ENCODE measurements at regions not wholly inside any gene's neighbourhood (a gene's known extent, or its start where the extent isn't known, plus 50 kb on each side); places are given as distances from the start of the nearest gene placed in this dataset.

GRCh38 chr5:5667136-5667554, 244.7 kb downstream of the ICE1 start:
- no peak for TF ChIP-seq CTCF (conservative IDR thresholded peaks at IDR 0.05)
- H3K27ac Mint-ChIP-seq (ENCODE audit: unreplicated experiment) = no peak overlapping the region

GRCh38 chr5:5666369-5666768, 243.9 kb downstream of the ICE1 start:
- H3K27me3 Mint-ChIP-seq (ENCODE audit: low read depth) = peaks cover 3% of the 10 kb centered on the region
- H3K4me3 Mint-ChIP-seq = no peak overlapping the region
- H3K4me1 Mint-ChIP-seq = peaks cover 19% of the 10 kb centered on the region
- H3K9me3 Mint-ChIP-seq = no peaks in the 10 kb centered on the region
- DNase-seq (ENCODE audit: low read depth, low spot score) = no peak
- no peak for TF ChIP-seq CTCF (conservative IDR thresholded peaks at IDR 0.05)
- H3K36me3 Mint-ChIP-seq (ENCODE audit: low read depth) = no peaks in the 10 kb centered on the region
- H3K27ac Mint-ChIP-seq (ENCODE audit: unreplicated experiment) = no peak overlapping the region

More at GRCh38 chr5:5667136-5667554, 244.7 kb downstream of the ICE1 start:
- Mint-ChIP-seq H3K4me1 (peaks cover 19% of the 10 kb centered on the region), H3K36me3 (ENCODE audit: low read depth) (no peaks in the 10 kb centered on the region), H3K27me3 (ENCODE audit: low read depth) (no peaks in the 10 kb centered on the region), H3K4me3 (no peak overlapping the region), H3K9me3 (no peaks in the 10 kb centered on the region)
- no peak for DNase-seq (ENCODE audit: low read depth, low spot score)

- no peaks in the 10 kb centered on the region for H3K9me3 Mint-ChIP-seq
- no peaks in the 10 kb centered on the region for H3K36me3 Mint-ChIP-seq (ENCODE audit: low read depth)
- no peak for TF ChIP-seq CTCF (conservative IDR thresholded peaks at IDR 0.05)
Measured at GRCh38 chr5:5666076-5666365, 243.5 kb downstream of the ICE1 start.

GRCh38 chr5:5665225-5666075, 243.0 kb downstream of the ICE1 start:
- no peak for DNase-seq (ENCODE audit: low read depth, low spot score)
- Mint-ChIP-seq H3K4me3 (no peak overlapping the region), H3K9me3 (no peaks in the 10 kb centered on the region), H3K4me1 (peaks cover 19% of the 10 kb centered on the region), H3K27ac (ENCODE audit: unreplicated experiment) (no peak overlapping the region), H3K27me3 (ENCODE audit: low read depth) (peaks cover 5% of the 10 kb centered on the region), H3K36me3 (ENCODE audit: low read depth) (no peaks in the 10 kb centered on the region)
- TF ChIP-seq CTCF (conservative IDR thresholded peaks at IDR 0.05) = no peak

More at GRCh38 chr5:5666076-5666365, 243.5 kb downstream of the ICE1 start:
- Mint-ChIP-seq H3K4me1 (peaks cover 19% of the 10 kb centered on the region), H3K4me3 (no peak overlapping the region), H3K27me3 (ENCODE audit: low read depth) (peaks cover 5% of the 10 kb centered on the region), H3K27ac (ENCODE audit: unreplicated experiment) (no peak overlapping the region)
- DNase-seq (ENCODE audit: low read depth, low spot score) = no peak

GRCh38 chr5:5658889-5659465, 236.5 kb downstream of the ICE1 start:
- TF ChIP-seq CTCF (conservative IDR thresholded peaks at IDR 0.05) = no peak
- no peak overlapping the region for H3K27ac Mint-ChIP-seq (ENCODE audit: unreplicated experiment)
- H3K4me1 Mint-ChIP-seq = peaks cover 7% of the 10 kb centered on the region
- H3K27me3 Mint-ChIP-seq (ENCODE audit: low read depth) = peaks cover 28% of the 10 kb centered on the region
- no peak overlapping the region for H3K4me3 Mint-ChIP-seq
- H3K9me3 Mint-ChIP-seq = no peaks in the 10 kb centered on the region
- no peaks in the 10 kb centered on the region for H3K36me3 Mint-ChIP-seq (ENCODE audit: low read depth)
- no peak for DNase-seq (ENCODE audit: low read depth, low spot score)
